ENCODE measurements at regions not wholly inside any gene's neighbourhood (a gene's known extent, or its start where the extent isn't known, plus 50 kb on each side); places are given as distances from the start of the nearest gene placed in this dataset.
"Not testable (repeated sequence)": the region's sequence is repeated elsewhere in the genome, so short reads cannot be mapped to it uniquely, and the experiment has no call there.

- Histone ChIP-seq H3K27ac (no peak overlapping the region), H3K9ac (no peak overlapping the region), H2AFZ (ENCODE audit: low read depth) (no peak overlapping the region), H3K27me3 (ENCODE audit: insufficient read depth, low read depth) (no peaks in the 10 kb centered on the region), H3K4me2 (no peak overlapping the region), H3K79me2 (ENCODE audit: insufficient read depth, low read depth) (no peaks in the 10 kb centered on the region), H3K36me3 (ENCODE audit: insufficient read depth) (no peaks in the 10 kb centered on the region), H3K4me1 (ENCODE audit: low read depth, poor library complexity, severe bottlenecking) (no peaks in the 10 kb centered on the region), H3K4me3 (IDR thresholded peaks at IDR 0.05; ENCODE audit: insufficient read depth, low read depth, low read length) (no peak overlapping the region), H4K20me1 (ENCODE audit: insufficient read depth) (no peaks in the 10 kb centered on the region)
- TF ChIP-seq CTCF (conservative IDR thresholded peaks at IDR 0.05; ENCODE audit: low read depth, low read length) = no peak
Observed at GRCh38 chr10:108962172-108962571, 961.1 kb downstream of the XPNPEP1 start.

DNA sequence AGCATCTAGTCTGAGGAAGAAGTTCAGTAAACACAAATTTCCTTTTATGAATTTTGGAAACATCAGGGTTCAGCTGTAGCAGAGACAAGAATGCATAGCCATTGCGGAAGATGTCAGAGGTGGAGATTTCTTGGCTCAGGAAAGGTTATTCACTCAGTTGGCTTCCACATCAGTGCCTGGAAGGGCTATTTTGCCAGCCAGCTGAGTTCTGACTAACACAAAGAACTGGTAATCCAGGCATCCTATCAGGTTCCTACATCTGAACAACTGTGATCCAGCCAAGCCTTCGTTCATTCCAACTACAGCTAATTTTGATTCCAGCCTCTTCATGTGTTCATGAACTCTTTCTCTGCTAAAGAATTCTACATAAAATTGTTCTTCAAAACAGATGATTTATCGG lies 965.6 kb downstream of the XPNPEP1 start:
- Histone ChIP-seq H4K20me1 (ENCODE audit: insufficient read depth) (no peaks in the 10 kb centered on the region), H3K27me3 (ENCODE audit: insufficient read depth, low read depth) (no peaks in the 10 kb centered on the region), H3K27ac (no peak overlapping the region), H2AFZ (ENCODE audit: low read depth) (no peak overlapping the region), H3K4me1 (ENCODE audit: low read depth, poor library complexity, severe bottlenecking) (no peaks in the 10 kb centered on the region), H3K36me3 (ENCODE audit: insufficient read depth) (no peaks in the 10 kb centered on the region), H3K4me3 (IDR thresholded peaks at IDR 0.05; ENCODE audit: insufficient read depth, low read depth, low read length) (no peak overlapping the region), H3K9ac (no peak overlapping the region), H3K79me2 (ENCODE audit: insufficient read depth, low read depth) (no peaks in the 10 kb centered on the region), H3K4me2 (no peak overlapping the region)
- TF ChIP-seq CTCF (conservative IDR thresholded peaks at IDR 0.05; ENCODE audit: low read depth, low read length) = no peak

- H2AFZ ChIP-seq (ENCODE audit: low read depth) = no peak overlapping the region
- H3K79me2 ChIP-seq (ENCODE audit: insufficient read depth, low read depth) = no peaks in the 10 kb centered on the region
- H4K20me1 ChIP-seq (ENCODE audit: insufficient read depth) = no peaks in the 10 kb centered on the region
- TF ChIP-seq CTCF (conservative IDR thresholded peaks at IDR 0.05; ENCODE audit: low read depth, low read length) = no peak
- H3K4me2 ChIP-seq = no peak overlapping the region
- H3K27me3 ChIP-seq (ENCODE audit: insufficient read depth, low read depth) = no peaks in the 10 kb centered on the region
- H3K36me3 ChIP-seq (ENCODE audit: insufficient read depth) = no peaks in the 10 kb centered on the region
- no peaks in the 10 kb centered on the region for H3K4me1 ChIP-seq (ENCODE audit: low read depth, poor library complexity, severe bottlenecking)
- H3K4me3 ChIP-seq (IDR thresholded peaks at IDR 0.05; ENCODE audit: insufficient read depth, low read depth, low read length) = no peak overlapping the region
- no peak overlapping the region for H3K9ac ChIP-seq
- no peak overlapping the region for H3K27ac ChIP-seq
Observed at GRCh38 chr10:108956149-108956548, 967.2 kb downstream of the XPNPEP1 start.

GRCh38 chr10:108920029-108920428 lies 1003.3 kb downstream of the XPNPEP1 start:
- H3K27me3 ChIP-seq (ENCODE audit: insufficient read depth, low read depth); H3K79me2 ChIP-seq (ENCODE audit: insufficient read depth, low read depth); H3K4me1 ChIP-seq (ENCODE audit: low read depth, poor library complexity, severe bottlenecking); H3K27ac ChIP-seq; H3K9ac ChIP-seq; H2AFZ ChIP-seq (ENCODE audit: low read depth); H3K4me3 ChIP-seq (IDR thresholded peaks at IDR 0.05; ENCODE audit: insufficient read depth, low read depth, low read length); H3K36me3 ChIP-seq (ENCODE audit: insufficient read depth); H3K4me2 ChIP-seq; H4K20me1 ChIP-seq (ENCODE audit: insufficient read depth): not testable (repeated sequence)

- no peaks in the 10 kb centered on the region for H3K36me3 ChIP-seq (ENCODE audit: insufficient read depth)
- H3K4me2 ChIP-seq = no peak overlapping the region
- no peaks in the 10 kb centered on the region for H4K20me1 ChIP-seq (ENCODE audit: insufficient read depth)
- no peak overlapping the region for H2AFZ ChIP-seq (ENCODE audit: low read depth)
- H3K27ac ChIP-seq = no peak overlapping the region
- H3K4me1 ChIP-seq (ENCODE audit: low read depth, poor library complexity, severe bottlenecking) = no peaks in the 10 kb centered on the region
- H3K9ac ChIP-seq = no peak overlapping the region
- no peak overlapping the region for H3K4me3 ChIP-seq (IDR thresholded peaks at IDR 0.05; ENCODE audit: insufficient read depth, low read depth, low read length)
- TF ChIP-seq CTCF (conservative IDR thresholded peaks at IDR 0.05; ENCODE audit: low read depth, low read length) = no peak
- H3K79me2 ChIP-seq (ENCODE audit: insufficient read depth, low read depth) = no peaks in the 10 kb centered on the region
- H3K27me3 ChIP-seq (ENCODE audit: insufficient read depth, low read depth) = no peaks in the 10 kb centered on the region
Observed at GRCh38 chr10:108913300-108913699, 1010.0 kb downstream of the XPNPEP1 start.

Data from KMS-11 (cell line).